Parathyroid adenoma (tissue), 2 donors: ENCODE measurements at regions not wholly inside any gene's neighbourhood (a gene's known extent, or its start where the extent isn't known, plus 50 kb on each side); places are given as distances from the start of the nearest gene placed in this dataset.

Experiments
- H2AFZ ChIP-seq: fragments of 300-600 bp; sonication (generic); one replicate; pipeline ENCODE4 v1.7.0; 2017; ENCODE audit warnings: antibody characterized with exemption, mild to moderate bottlenecking
- H3K27ac ChIP-seq: fragments of 300-600 bp; sonication (generic); one replicate; pipeline ENCODE4 v1.7.0; 2017
- H3K27me3 ChIP-seq: fragments of 300-600 bp; sonication (generic); one replicate; pipeline ENCODE4 v1.7.0; 2017; ENCODE audit warnings: low read length; ENCODE audit not compliant: control insufficient read depth, insufficient read depth
- H3K36me3 ChIP-seq: fragments of 300-600 bp; sonication (generic); one replicate; pipeline ENCODE4 v1.7.0; 2017; ENCODE audit warnings: low read length; ENCODE audit not compliant: control insufficient read depth, insufficient read depth
- H3K4me1 ChIP-seq: fragments of 300-600 bp; sonication (generic); one replicate; pipeline ENCODE4 v1.7.0; 2017; ENCODE audit warnings: control low read depth
- H3K4me2 ChIP-seq: fragments of 300-600 bp; sonication (generic); one replicate; pipeline ENCODE4 v1.7.0; 2017; ENCODE audit warnings: low read length
- H3K4me3 ChIP-seq: fragments of 300-600 bp; sonication (generic); one replicate; pipeline ENCODE4 v1.7.0; 2017; ENCODE audit warnings: low read depth, low read length
- H3K79me2 ChIP-seq: fragments of 300-600 bp; sonication (generic); one replicate; pipeline ENCODE4 v1.7.0; 2017; ENCODE audit warnings: control low read depth
- H3K9ac ChIP-seq: fragments of 300-600 bp; sonication (generic); one replicate; pipeline ENCODE4 v1.7.0; 2017; ENCODE audit warnings: mild to moderate bottlenecking
- H3K9me3 ChIP-seq: fragments of 300-600 bp; sonication (generic); one replicate; pipeline ENCODE4 v1.7.0; 2017; ENCODE audit warnings: low read length; ENCODE audit not compliant: control insufficient read depth
- TF ChIP-seq, protein P1 (sequence below): fragments of 300-600 bp; sonication (generic); IDR thresholded peaks from one replicate; pipeline ENCODE4 v1.7.0; 2017; ENCODE audit warnings: antibody characterized with exemption, mild to moderate bottlenecking
- donor health status: primary hyperparathyroidism.

- no peaks in the 10 kb centered on the region for H3K9me3 ChIP-seq
- H3K4me1 ChIP-seq: no peaks in the 10 kb centered on the region
- no peak overlapping the region for H3K4me2 ChIP-seq
- no peak overlapping the region for H2AFZ ChIP-seq
- H3K36me3 ChIP-seq: no peaks in the 10 kb centered on the region
- no peaks in the 10 kb centered on the region for H3K79me2 ChIP-seq
- H3K4me3 ChIP-seq: no peak overlapping the region
- H3K27me3 ChIP-seq: no peaks in the 10 kb centered on the region
- H3K27ac ChIP-seq: no peak overlapping the region
- no peak overlapping the region for H3K9ac ChIP-seq
- TF ChIP-seq, protein P1, sequence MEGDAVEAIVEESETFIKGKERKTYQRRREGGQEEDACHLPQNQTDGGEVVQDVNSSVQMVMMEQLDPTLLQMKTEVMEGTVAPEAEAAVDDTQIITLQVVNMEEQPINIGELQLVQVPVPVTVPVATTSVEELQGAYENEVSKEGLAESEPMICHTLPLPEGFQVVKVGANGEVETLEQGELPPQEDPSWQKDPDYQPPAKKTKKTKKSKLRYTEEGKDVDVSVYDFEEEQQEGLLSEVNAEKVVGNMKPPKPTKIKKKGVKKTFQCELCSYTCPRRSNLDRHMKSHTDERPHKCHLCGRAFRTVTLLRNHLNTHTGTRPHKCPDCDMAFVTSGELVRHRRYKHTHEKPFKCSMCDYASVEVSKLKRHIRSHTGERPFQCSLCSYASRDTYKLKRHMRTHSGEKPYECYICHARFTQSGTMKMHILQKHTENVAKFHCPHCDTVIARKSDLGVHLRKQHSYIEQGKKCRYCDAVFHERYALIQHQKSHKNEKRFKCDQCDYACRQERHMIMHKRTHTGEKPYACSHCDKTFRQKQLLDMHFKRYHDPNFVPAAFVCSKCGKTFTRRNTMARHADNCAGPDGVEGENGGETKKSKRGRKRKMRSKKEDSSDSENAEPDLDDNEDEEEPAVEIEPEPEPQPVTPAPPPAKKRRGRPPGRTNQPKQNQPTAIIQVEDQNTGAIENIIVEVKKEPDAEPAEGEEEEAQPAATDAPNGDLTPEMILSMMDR: no peak
Measured at GRCh38 chr5:169415371-169415770, 114.4 kb upstream of the SLIT3 start.

GRCh38 chr5:169413416-169413815 is 112.5 kb upstream of the SLIT3 start:
- H3K4me3 ChIP-seq: no peak overlapping the region
- H3K9me3 ChIP-seq: no peaks in the 10 kb centered on the region
- no peaks in the 10 kb centered on the region for H3K79me2 ChIP-seq
- no peaks in the 10 kb centered on the region for H3K4me1 ChIP-seq
- H3K27me3 ChIP-seq: no peaks in the 10 kb centered on the region
- H3K4me2 ChIP-seq: no peak overlapping the region
- TF ChIP-seq, protein P1: no peak
- H2AFZ ChIP-seq: no peak overlapping the region
- no peaks in the 10 kb centered on the region for H3K36me3 ChIP-seq
- no peak overlapping the region for H3K27ac ChIP-seq
- no peak overlapping the region for H3K9ac ChIP-seq

GRCh38 chr5:169412831-169413230 is 111.9 kb upstream of the SLIT3 start:
- Histone ChIP-seq H3K27ac (no peak overlapping the region), H3K36me3 (no peaks in the 10 kb centered on the region), H3K79me2 (no peaks in the 10 kb centered on the region), H3K4me2 (no peak overlapping the region), H3K4me3 (no peak overlapping the region), H3K4me1 (no peaks in the 10 kb centered on the region), H2AFZ (no peak overlapping the region), H3K9ac (no peak overlapping the region), H3K9me3 (no peaks in the 10 kb centered on the region), H3K27me3 (no peaks in the 10 kb centered on the region)
- TF ChIP-seq, protein P1: no peak

DNA sequence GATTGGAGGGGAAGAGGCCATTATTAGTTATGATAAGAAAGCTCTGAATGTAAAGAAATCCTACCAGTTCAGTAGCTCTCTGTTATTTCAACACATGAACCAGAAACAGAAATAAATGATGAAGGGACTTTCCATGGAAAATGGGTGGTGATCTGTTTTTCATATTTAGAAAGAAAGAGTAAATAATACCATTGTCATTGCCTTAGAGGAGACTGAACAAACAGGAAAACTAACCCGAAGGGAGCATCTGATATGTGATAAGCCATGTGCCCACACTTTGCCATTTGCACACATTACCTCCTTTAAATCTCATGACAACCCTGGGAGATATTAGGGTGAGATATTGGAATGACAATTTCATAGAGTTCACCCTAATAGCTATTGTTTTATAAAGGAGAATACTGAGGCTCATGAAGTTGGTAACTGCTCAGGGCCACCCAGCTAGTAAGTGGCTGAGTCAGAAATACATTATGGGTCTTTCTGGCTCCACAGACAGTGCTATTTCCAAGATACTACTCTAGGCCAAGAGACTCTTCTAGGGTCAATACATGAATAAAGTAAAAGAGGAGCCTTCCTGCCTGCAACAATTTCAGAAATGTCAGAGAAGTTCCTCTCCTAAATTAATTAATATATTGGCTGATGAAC is 111.0 kb upstream of the SLIT3 start:
- Histone ChIP-seq H3K27ac (no peak overlapping the region), H3K4me2 (no peak overlapping the region), H3K4me3 (no peak overlapping the region), H2AFZ (no peak overlapping the region), H3K9ac (no peak overlapping the region), H3K4me1 (no peaks in the 10 kb centered on the region), H3K9me3 (no peaks in the 10 kb centered on the region), H3K36me3 (no peaks in the 10 kb centered on the region), H3K27me3 (no peaks in the 10 kb centered on the region), H3K79me2 (no peaks in the 10 kb centered on the region)
- TF ChIP-seq, protein P1: no peak
